Skin of body (tissue), 1 donor: ENCODE measurements at regions not wholly inside any gene's neighbourhood (a gene's known extent, or its start where the extent isn't known, plus 50 kb on each side); places are given as distances from the start of the nearest gene placed in this dataset.
"Not testable (repeated sequence)": the region's sequence is repeated elsewhere in the genome, so short reads cannot be mapped to it uniquely, and the experiment has no call there.

ENCODE experiments used
- DNase-seq: peaks from one replicate; lab custom pipeline; 2025; lab: John Stamatoyannopoulos, UW

DNA sequence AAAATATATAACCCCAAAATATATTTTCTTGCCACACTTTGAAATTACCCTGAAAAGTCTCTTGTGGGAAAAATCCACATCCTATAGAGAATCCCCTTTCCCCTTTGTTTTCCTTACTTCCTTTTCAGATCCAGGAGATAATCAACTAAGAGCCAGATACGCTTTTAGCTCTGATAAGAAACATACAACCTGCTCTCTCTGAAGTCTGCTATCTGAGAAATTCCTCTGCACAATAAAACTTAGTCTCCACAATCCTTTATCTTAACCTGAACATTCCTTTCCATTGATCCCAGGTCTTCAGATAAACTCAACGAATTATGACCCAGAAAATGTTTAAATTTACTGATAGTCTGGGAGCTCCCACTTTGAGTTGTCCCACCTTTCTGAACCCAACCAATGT, 233.4 kb upstream of the SETMAR start:
- DNase-seq, result no peak

DNA sequence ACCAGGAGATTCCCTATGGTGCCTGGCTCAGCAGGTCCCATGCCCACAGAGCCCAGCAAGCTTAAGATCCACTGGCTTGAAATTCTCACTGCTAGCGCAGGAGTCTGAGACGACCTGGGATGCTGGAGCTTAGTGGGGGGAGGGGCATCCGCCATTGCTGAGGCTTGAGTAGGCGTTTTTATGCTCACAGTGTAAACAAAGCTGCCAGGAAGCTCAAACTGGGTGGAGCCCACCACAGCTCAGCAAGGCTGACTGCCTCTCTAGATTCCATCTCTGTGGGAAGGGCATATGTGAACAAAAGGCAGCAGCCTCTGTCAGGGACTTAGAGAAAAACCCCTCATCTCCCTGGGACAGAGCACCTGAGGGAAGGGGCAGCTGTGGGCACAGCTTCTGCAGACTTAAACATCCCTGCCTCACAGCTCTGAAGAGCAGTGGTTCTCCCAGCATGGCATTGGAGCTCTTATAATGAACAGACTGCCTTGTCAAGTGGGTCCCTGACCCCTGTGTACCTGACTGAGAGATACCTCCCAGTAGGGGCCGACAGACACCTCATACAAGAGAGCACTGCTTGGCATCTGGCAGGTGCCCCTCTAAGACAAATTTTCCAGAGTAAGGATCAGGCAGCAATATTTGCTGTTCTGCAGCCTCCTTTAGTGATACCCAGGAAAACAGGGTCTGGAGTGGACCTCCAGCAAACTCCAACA, 231.5 kb upstream of the SETMAR start:
- no peak for DNase-seq

DNA sequence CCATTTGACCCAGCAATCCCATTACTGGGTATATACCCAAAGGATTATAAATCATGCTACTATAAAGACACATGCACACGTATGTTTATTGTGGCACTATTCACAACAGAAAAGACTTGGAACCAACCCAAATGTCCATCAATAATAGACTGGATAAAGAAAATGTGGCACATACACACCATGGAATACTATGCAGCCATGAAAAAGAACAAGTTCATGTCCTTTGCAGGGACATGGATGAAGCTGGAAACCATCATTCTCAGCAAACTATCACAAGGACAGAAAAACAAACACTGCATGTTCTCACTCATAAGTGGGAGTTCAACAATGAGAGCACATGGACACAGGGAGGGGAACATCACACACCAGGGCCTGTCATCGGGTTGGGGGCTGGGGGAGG, 225.9 kb upstream of the SETMAR start:
- not testable (repeated sequence) for DNase-seq

DNA sequence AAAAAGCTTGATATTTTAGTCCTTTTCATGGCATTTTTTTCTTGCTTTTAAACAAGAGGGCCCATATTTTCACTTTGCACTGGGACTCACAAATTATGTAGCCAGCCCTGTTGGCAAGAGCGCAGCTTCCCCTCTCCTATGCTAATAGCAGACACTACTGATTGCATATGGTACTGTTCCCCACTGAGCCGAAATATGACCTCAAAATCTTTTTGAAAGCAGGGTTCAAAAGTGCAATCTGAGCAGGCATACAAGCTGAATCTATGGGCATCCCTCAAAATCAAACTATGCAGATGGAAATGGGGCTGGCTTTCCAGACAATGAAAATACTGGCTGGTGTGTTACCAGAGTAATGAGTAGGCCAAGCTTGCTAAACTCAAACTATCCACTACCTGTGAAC, 225.2 kb upstream of the SETMAR start:
- DNase-seq, result no peak

DNA sequence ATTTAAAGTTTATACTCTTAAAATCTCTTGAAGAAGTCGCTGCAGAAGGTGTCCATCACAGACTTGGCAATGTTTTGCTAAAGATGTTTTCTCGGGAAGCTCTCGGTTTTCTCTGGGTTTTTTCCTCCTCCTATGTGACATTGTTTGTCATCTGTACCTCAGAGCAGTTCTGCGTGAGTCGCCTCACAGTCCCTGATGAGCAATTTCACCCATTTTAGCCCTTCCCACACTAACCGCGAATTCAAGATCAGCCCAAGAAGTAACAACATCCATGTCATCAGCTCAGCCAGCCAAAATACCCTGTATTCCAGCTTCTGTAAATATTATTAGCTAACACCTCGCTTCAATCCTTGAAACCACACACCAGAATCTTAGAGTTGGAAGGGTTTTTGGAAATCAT, 224.3 kb upstream of the SETMAR start:
- DNase-seq, result no peak

DNA sequence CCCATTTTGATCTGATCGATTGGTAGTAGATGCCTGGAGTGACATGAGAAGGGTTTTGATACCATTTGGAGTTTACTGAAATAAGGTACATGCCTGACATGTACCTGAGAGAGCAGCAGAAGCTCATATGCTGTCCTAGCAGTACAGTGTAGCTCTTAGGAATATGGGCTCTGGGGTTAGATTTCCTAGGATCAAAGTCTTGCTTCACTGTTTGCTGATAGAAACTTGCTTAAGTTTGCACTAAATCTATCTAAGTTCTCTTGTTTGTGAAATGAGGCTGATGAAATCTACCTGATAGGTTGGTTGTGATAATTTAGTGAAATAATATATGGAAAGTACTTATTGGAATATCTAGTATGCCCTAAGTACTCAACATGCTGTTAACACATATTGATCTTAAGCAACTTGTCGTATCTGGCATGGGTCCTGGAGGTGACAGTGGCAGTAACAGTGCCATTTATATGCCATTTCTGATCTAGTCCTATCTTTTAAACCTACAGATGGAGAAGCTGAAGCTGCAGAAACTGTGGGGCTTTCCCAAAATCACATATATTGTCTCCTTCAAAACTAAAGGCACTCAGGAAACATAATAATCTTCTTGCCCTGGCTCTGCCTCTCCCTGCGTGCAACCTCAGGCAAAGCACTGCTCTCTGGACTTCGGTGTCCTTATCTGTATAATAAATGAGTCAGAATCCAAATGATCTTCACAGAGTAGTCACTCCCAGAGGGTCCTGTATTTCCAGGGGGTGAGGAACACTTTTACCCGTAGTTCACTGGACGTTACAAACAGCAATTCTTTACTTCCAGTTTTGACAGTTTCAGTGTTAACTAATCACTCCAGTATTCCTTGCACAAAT, 223.6 kb upstream of the SETMAR start:
- no peak for DNase-seq

DNA sequence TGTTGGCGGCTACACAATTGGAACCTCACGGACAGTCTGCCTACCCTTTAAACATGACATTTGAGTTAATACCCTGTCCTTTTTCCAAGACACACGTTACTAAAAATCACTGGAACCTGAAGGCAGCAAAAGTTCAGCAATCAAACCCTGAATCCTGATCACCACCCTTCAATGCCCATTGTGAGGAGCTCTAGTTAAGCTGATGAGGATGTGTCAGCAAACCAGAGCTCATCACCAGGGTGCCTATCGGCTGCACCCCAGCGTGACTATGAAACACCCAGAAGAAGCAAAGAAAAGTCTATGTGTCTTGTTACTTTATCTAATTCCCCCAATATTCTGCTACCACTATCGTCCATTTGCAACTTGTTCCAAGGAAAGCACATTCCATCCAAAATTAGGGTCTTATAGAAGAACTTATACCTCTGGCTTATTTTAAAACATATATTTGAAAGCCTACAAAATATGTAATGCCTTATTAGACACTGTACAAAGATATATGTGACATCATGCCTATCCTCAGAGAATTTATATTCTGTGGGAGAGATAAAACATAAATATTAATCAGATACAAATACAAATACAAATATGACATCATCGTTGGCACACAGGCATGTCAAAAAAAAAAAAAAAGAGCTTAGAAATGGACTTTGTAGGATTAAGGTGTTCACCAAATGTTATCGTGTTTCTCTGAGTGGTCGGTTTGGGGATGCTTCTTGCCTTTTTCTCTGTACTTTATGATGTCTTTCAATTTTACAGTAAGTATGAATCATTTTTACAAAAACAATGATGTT, 219.7 kb upstream of the SETMAR start:
- no peak for DNase-seq

DNA sequence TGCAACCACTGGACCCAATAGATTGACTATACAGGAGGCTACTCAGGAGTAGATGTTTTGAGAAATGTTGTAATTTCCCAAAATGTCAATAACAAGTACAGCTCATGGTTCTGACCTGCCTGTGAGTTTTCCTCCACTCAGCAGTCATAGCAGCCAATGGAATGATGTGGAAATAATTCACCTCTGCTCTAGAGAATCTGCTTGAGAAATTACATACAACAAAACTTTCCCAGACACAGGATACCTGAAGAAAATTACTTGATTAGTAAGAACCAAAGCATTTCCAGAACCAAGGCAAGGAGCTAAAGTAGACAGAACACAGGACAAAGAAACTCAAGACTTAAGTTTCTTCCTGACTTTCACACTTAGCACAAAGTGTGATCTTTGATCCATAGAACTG, 218.9 kb upstream of the SETMAR start:
- no peak for DNase-seq

DNA sequence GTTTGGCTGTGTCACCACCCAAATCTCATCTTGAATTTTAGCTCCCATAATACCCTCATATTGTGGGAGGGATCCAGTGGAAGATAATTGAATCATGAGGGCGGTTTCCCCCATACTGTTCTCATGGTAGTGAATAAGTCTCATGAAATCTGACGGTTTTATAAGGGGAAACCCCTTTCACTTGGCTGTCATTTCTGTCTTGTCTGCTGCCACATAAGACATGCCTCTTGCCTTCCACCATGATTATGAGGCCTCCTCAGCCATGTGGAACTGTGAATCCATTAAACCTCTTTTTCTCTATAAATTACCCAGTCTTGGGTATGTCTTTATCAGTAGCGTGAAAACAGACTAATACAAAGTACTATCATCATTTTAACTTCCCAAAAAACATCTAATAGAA, 216.5 kb upstream of the SETMAR start:
- DNase-seq, result not testable (repeated sequence)

DNA sequence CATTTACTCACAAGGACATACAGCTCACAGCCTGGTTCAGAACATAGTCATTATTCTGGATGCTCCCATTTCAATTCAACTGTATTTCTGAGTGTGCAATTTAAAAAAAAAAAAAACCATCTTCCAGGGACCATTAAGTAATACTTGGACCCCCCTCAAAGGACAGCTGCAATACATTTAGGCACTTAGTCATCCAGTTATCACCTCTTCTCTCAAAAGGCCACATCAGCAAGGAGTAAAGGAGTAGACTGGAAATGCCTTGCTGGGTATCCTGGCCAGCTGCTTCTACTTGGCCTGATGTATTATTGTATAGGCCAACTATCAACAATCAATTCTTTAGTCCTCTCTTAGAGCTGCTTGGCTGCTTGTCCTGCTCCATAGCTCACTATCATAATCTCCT, 211.4 kb upstream of the SETMAR start:
- DNase-seq, result no peak

DNA sequence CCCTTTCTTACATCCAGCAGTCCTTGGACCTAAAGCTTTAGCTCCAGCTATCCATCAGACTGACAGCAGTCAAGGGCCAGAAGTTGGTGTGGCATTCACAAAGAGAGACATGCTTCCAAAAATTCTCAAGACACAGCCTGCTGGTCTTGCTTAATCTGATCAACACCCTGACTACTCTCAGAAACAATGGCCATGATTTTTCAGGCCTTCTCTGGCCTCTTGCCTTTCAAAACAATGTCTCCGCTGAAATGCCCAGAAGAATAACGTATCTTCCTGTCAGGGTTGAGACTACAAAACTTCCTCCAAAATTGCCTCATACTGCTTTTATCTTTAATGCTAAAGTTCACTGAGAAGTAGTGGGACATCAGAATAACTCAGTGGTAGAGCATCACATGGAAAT, 205.4 kb upstream of the SETMAR start:
- no peak for DNase-seq

DNA sequence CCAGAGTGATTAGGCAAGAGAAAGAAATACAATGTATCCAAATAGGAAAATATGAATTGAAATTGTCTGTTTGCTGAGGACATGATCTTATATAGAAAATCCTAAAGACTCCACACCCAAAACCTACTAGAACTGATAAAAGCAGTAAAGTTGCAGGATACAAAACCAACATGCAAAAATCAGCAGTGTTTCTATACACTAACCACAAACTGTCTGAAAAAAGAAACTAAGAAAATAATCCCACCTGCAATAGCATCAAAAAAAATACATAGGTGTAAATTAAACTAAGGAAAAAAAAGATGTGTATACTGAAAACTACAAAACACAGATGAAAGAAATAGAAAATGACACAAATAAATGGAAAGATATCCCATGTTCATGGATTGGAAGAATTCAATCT, 203.6 kb upstream of the SETMAR start:
- no peak for DNase-seq

DNA sequence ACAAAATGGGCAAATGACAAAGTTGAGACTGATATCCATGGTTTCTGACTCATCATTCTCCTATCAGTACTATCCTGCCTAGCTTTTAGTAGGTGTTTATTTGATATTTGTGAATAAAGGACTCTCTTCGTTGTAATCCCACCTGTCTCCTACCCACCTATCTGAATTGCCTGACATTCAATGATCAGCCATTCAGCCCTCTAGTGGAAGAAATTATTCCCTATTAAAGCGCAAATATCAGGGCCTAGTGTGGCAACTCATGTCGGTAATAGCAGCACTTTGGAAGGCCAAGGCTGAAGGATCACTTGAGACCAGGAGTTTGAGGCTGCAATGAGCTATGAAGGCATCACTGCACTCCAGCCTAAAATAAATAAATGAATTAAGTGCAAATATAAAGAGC, 195.7 kb upstream of the SETMAR start:
- DNase-seq, result no peak

DNA sequence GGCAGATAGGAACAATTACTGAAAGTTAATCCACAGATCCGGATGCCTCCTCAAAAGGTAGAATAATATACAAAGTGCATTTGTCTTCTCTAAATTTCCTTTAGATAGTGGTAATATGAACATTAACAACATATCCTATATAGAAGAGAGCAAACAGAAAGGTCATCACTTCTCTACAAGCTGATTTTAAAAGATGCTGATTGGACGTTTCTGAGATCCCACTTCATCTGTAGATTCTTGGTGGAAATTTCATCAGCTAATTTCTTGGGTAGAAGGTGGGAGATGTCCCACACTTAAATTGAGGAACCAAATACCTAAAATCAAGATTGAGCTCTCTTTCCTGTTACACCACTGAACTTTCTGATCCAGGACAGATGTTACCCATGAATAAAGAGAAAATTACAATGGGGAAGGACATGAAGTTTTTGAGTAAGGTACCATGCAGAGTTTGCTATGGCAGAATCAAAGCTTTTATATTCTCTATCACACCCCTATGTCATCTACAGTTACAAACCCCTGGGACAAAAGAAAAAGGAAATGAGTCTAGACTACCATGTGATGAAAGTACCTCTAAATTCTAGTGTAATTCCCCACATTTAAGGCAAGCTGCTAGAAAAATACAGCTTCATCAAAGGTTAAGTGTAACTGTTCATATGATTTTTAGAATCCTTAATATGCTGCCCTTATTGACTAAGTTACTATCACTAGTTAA, 189.2 kb upstream of the SETMAR start:
- no peak for DNase-seq

DNA sequence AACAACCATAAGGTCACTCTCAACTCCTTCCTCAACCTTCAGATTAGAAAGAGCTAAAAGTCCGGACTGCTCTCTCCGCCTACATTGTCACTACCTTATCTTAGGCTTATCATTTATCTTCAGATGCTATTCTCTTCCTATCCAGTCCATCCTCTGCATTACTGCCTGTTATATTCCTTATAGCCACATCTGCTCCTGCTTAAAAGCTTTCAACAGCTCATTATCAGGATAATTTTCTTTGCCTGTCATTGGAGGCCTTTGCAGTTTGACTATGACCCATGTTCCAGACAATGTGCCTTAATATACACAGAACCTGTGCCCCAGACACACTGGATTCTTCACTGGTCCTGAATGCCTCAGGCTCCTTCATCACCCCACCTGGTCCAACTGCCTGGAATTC, 184.1 kb upstream of the SETMAR start:
- no peak for DNase-seq

DNA sequence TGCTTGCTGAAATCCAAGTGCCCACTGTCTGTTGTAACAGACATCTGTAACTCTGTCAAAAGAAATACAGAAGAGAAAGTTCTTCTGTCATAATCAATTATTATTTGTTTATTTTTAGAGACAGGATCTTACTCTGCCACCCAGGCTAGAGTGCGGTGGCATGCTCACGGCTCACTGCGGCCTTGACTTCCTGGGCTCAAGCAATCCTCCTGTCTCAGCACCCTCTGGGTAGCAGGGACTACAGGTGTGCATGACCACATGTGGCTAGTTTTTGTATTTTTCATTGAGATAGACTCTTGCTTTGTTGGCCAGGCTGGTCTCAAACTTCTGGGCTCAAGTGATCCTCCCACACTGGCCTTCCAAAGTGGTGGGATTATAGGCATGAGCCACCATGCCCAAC, 177.6 kb upstream of the SETMAR start:
- DNase-seq, result no peak

DNA sequence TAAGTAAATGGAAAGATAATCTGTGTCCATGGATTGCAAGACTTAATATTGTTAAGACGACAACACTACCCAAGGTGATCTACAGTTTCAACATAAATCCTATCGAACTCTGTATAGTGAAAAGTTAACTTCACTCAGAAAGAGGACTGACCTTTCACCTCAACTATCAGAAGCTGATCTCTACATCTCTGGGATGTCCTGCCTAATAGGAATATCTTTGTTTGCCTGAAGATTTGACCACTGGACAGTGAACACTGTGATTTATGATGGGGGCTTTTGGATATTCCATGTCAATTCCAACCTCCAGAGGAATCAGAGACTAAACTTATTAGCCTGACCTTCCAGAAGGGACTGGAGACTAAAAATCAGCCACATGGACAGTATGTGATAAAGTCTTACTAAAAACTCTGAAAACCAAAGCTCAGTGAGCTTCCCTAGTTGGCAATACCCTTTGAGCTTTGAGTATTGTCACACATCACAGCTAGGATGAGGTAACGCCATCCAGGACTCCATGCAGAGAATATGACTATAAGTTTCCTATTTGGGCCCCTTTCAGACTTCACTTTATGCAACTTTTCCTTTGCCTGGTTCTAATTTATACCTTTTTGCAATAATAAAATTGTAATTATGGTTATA, 164.9 kb upstream of the SETMAR start:
- no peak for DNase-seq

DNA sequence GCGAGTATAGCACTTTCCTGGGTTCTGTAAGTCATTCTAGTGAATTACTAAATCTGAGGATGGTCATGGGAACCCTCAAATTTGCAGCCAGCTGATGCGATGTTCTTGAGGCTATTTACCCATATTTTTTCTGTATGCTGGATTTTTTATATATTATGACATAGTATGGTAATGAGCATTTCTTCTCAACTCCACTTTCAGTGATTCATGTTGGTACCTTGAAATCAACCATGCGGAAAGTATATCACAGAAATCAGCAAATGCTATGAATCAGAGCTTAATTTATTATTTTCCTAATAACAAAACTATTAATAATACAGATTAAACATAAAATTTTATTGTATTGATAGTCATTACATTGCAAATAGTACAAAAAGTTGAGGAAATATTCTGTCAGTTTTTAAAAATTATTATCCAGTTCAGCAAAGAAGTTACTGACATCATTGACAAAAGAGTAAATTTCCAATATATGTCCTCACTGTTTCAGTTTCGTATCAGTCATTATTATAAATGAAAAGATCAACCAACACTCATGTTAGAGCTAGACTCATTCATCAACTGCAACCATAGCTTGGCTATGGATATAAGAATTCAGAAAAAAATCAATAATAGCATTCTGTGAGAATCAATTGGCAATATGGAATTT, 164.3 kb upstream of the SETMAR start:
- no peak for DNase-seq

DNA sequence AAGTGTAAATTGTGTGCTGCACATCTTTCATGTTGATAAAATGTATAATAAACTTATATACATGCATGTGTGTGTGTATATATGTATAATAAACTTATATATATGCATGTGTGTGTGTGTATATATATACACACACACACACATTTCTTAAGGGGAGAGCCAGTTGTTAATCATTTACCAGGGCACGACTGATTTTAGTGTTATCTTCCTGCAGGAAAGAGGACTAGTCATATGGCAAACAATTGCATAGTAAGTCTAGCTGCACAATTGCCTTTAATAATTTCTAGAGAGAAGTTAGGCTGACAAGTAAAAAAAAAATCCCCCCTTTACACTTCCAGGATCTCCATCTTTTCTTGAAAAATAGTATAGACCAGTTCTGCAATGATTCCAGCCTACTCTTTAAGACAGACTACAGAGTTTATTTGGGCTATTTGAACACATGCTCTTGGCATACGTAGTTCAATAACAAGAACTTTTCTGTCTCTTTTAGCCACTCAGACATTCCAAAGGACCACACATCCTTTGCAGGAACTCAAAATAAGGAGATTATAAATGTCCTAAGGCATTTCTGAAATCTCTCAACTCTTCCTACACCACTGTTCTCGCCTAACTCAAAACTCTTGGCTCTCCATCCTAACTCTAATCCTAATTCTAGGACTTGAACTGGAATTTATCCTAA, 163.6 kb upstream of the SETMAR start:
- no peak for DNase-seq

DNA sequence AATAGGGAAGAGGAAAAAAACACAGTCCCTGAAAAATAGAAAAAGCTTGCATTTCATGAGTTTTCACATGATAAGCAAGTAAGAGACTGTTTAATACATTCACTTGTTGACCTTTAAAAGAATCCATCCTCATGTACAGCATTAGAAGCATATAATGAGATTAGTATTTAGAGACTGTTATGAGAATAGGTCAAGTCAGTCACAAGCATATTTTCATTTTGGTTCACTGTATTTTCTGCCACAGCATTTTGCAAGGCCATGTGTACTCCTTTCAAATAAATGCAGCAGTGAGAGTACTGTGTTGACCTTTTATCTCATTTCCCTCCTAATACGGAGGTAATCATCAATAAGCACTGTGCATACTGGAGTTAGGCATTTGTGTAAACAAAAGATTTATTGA, 162.2 kb upstream of the SETMAR start:
- DNase-seq, result no peak
